ENCODE measurements at regions not wholly inside any gene's neighbourhood (a gene's known extent, or its start where the extent isn't known, plus 50 kb on each side); places are given as distances from the start of the nearest gene placed in this dataset.
"Not testable (repeated sequence)": the region's sequence is repeated elsewhere in the genome, so short reads cannot be mapped to it uniquely, and the experiment has no call there.

DNA sequence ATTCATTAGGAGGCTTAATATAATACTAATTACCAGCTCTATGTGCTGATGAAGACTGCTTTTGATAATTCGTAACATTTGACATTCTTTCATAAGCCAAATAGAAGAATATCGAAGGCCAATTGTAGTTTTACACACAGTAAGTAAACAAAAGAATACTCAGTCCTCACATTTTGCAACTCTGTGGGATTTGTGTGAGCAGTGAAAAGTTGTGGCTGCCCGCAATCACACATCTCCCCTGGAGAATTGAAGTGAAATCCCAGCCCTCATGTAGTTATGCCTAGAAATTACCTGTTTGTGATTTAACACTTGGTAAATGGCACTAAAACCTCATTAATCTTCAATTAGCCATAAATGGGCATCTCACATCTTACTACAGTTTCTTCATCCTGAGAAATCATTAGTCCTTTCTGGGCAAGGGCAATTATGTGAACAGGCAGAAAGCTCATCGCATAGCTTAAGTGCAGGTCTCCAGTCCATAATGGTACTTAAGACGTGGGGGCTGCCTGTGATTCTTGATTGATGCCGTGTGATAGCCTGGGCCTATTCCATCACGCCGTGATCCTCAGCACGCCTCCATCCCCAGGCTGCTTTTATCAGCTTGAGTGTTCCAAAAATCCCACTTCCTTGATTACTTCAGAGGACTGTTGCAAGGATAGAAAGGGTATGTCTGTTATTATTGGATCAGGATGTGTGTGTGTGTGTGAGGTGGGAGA, 97.9 kb upstream of the METTL14 start:
- DNase-seq (ENCODE audit: low read depth) = no peak
- TF ChIP-seq, protein P1, sequence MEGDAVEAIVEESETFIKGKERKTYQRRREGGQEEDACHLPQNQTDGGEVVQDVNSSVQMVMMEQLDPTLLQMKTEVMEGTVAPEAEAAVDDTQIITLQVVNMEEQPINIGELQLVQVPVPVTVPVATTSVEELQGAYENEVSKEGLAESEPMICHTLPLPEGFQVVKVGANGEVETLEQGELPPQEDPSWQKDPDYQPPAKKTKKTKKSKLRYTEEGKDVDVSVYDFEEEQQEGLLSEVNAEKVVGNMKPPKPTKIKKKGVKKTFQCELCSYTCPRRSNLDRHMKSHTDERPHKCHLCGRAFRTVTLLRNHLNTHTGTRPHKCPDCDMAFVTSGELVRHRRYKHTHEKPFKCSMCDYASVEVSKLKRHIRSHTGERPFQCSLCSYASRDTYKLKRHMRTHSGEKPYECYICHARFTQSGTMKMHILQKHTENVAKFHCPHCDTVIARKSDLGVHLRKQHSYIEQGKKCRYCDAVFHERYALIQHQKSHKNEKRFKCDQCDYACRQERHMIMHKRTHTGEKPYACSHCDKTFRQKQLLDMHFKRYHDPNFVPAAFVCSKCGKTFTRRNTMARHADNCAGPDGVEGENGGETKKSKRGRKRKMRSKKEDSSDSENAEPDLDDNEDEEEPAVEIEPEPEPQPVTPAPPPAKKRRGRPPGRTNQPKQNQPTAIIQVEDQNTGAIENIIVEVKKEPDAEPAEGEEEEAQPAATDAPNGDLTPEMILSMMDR (IDR thresholded peaks at IDR 0.05; ENCODE audit: low read depth, low read length, missing control alignments) = no peak
- H3K4me3 ChIP-seq (ENCODE audit: low read depth, low read length) = no peak overlapping the region

DNA sequence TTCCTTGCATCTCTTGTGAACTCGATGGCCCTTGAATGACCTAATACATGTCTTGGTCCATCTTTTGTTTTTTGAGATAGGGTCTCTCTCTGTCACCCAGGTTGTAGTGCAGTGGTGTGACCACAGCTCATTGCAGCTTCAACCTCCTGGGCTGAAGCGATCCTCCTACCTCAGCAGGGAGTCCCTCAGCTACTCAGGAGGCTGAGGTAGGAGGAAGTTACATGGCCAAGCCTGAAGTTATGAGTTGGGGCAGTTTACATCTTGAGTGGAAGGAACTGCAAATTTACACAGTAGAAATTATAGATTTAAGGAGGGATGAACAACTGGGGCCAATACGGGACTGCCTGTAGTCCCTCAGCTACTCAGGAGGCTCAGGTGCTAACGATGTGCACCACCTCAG, 97.2 kb upstream of the METTL14 start:
- no peak overlapping the region for H3K4me3 ChIP-seq (ENCODE audit: low read depth, low read length)
- no peak for DNase-seq (ENCODE audit: low read depth)
- TF ChIP-seq, protein P1 (IDR thresholded peaks at IDR 0.05; ENCODE audit: low read depth, low read length, missing control alignments) = no peak

DNA sequence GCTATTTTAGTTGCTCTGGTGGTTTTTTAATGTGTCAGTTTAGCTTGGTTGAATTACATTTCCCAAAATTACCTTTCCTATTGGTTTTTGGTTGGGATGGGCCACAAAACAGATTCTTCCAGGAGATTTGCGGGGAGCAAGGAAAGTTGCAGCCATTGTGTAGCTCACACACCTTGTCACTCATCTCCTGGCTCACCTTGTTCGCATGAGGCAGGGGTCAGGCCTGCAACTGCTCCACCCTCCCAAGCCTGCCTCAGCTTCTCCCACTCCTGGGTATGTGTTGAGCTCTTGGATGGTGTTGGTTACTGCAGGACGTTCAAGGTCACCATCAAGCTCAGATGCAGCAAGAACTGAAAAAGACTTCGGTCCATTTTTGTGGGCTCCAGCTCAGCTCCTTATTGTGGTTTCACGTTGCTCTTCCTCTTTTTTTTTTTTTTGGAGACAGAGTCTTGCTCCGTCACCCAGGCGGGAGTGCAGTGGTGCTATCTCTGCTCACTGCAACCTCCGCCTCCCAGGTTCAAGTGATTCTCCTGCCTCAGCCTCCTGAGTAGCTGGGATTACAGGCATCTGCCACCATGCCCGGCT, 95.6 kb upstream of the METTL14 start:
- no peak overlapping the region for H3K4me3 ChIP-seq (ENCODE audit: low read depth, low read length)
- DNase-seq (ENCODE audit: low read depth) = no peak
- TF ChIP-seq, protein P1 (IDR thresholded peaks at IDR 0.05; ENCODE audit: low read depth, low read length, missing control alignments) = no peak

DNA sequence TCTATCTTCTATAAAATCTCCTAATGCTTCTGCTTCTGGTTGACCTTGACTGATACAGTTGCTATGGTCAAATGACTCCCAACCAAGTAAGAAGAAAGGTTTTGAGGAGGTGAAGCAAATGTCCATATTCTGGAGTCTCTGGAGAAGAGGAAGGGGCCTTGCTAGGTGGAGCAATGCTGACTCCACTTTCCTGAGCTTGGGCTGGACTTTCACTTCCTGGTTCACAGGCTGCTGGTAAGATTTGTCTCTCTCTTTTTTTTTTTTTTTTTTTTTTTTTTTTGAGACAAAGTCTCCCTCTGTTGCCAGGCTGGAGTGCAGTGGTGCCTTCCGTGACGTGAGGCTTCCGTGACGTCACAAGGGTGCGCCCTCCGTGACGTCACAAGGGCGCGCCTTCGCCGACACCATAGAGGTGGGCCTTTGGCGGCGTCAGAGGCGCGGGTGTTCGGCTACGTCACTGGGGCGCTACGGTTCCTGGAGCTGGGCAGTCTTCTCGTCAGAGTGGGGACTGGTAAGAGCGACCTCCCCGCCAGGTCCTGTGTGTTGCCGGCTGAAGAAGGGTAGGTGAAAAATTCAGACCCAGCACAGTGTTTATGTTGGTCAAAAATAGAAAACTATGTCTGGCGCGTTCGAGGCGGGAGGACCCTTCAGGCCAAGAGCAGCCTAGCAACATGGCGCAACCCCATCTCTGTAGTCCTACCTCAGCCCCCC, 93.7 kb upstream of the METTL14 start:
- peak overlapping the region; percentile 60 for H3K4me3 ChIP-seq (ENCODE audit: low read depth, low read length)
- DNase-seq (ENCODE audit: low read depth) = peak; percentile 86

DNA sequence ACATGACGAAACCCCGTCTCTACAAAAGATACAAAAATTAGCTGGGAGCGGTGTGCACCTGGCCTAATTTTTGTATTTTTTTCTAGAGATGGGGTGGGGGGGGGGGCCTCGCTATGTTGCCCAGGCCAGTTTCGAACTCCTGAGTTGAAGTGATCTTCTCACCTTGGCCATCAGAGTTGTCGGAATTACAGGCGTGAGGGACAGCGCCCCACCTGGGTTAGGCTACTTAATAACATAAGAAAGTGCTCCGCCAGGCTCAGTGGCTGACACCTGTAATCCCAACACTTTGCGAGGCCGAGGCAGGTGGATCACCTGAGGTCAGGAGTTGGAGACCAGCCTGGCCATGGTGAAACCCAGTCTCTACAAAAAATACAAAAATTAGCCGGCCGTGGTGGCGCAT, 92.9 kb upstream of the METTL14 start:
- peak overlapping the region; percentile 60 for H3K4me3 ChIP-seq (ENCODE audit: low read depth, low read length)
- DNase-seq (ENCODE audit: low read depth) = not testable (repeated sequence)

DNA sequence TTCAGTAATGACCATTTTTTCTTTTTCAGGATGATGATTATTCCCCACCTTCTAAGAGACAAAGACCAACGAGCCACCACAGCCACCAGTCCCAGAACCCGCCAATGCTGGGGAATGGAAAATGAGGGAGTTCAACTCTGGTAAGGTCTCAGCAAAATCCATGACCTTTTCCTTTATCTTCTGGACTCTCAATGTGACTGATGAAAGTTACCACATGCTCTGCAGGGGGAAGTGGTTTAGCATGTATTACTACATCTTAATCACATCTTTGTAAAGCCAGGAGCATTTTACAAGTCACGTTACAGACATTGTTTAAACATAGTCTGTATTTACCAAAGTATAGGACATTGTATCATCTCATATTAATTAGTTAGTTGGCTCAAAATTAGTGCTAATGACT, 89.3 kb upstream of the METTL14 start:
- not testable (repeated sequence) for DNase-seq (ENCODE audit: low read depth); H3K4me3 ChIP-seq (ENCODE audit: low read depth, low read length)

DNA sequence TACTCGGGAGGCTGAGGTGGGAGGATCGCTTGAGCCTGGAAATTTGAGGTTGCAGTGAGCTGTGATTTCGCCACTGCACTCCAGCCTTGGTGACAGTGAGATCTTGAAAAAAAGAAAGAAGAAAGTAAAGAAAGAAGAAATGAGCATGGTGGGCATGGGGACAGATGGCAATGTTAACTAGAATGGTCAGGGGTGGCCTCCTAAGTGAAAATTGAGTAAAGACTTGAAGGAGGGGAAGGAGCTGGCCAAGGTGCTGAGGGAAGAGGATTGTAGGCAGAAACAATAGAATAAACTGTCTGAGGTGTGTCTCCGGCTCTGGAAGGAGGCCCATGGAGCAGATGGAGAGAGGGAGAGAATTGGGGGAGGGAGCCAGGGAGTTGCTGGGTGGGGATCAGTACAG, 60.1 kb upstream of the METTL14 start:
- DNase-seq (ENCODE audit: low read depth); H3K4me3 ChIP-seq (ENCODE audit: low read depth, low read length): not testable (repeated sequence)

DNA sequence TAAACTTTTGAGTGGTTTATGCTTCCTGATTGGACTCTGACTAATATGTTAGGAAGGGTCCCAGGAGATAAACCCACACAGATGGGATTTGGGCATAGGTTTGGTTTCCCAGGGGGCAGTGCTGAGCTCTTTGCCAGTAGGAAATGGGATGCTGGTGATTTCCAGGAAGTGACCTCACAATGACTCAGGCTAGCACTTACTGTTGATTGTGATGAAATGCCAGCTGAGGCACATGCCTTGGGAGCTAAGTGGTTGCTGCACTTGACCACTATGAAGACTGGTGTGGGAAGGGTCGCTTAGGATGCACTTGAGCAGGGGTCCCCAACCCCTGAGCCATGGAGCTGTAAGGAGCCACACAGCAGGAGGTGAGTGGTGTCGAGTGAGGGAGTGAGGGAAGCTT, 55.5 kb upstream of the METTL14 start:
- H3K4me3 ChIP-seq (ENCODE audit: low read depth, low read length); DNase-seq (ENCODE audit: low read depth): not testable (repeated sequence)

DNA sequence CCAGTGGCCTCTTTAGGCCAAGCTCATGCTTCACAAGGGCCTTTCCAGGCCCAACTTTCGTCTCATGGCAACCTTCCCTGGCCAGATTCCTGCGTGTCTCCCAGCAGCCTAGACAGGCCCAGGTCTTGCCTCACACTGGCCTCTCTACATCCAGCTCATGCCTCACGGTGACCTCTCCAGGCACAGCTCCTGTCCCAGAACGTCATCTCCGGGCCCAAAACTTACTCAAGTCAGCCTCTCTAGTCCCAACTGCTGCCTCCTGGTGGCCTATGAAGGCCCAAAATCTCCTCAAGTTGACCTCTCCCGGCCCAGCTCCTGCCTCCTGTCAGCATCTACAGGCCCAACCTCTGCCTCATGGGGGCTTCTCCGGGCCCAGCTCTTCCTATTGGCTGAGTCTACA, 54.3 kb upstream of the METTL14 start:
- DNase-seq (ENCODE audit: low read depth); H3K4me3 ChIP-seq (ENCODE audit: low read depth, low read length): not testable (repeated sequence)

DNA sequence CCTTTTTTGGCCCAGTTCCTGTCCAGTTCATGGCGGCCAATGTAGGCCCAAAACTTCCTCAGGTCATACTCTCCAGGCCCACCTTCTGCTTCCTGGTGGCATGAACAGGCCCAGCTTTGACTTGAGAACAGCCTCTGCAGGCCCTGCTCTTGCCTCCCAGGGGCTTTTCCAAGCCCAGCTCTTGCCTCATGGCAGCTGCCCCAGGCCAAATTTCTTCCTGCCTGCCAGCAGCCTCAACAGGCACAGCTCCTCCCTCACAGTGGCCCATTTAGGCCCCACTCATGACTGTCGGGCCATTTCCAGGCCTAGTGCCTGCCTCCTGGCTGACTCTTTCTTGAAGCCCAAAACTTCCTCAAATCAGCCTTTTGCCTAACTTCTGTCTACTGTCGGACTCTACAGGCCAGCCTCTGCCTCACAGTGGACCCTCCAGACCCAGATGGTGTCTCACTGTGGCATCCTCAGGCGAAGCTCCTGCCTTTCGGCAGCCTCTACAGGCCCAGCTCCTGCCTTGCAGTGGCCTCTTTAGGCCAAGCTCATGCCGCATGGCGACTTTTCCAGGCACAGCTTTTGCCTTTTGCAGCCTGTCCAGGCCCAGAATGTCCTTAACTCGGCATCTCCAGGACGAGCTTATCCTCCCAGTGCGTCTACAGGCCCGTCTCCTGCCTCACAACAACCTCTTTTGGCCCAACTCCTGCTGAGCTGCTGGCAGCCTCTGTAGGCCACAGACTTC, 53.7 kb upstream of the METTL14 start:
- not testable (repeated sequence) for H3K4me3 ChIP-seq (ENCODE audit: low read depth, low read length); DNase-seq (ENCODE audit: low read depth)

DNA sequence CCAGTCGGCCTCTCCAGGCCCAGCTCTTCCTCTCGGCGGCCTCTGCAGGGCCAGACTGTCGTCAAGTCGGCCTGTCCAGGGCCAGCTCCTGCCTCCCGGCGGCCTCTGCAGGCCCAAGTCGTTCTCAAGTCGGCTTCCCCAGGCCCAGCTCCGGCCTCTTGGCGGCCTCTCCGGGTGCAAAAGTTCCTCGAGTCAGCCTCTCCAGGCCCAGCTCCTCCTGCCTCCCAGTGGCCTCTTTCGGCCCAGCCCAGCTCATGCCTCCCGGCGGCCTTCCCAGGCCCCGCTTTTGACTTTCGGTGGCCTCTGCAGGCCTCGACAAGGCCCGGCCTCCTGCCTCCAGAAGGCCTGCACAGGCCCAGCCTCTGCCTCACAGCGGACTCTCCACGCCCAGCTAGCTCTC, 51.7 kb upstream of the METTL14 start:
- H3K4me3 ChIP-seq (ENCODE audit: low read depth, low read length); DNase-seq (ENCODE audit: low read depth): not testable (repeated sequence)

DNA sequence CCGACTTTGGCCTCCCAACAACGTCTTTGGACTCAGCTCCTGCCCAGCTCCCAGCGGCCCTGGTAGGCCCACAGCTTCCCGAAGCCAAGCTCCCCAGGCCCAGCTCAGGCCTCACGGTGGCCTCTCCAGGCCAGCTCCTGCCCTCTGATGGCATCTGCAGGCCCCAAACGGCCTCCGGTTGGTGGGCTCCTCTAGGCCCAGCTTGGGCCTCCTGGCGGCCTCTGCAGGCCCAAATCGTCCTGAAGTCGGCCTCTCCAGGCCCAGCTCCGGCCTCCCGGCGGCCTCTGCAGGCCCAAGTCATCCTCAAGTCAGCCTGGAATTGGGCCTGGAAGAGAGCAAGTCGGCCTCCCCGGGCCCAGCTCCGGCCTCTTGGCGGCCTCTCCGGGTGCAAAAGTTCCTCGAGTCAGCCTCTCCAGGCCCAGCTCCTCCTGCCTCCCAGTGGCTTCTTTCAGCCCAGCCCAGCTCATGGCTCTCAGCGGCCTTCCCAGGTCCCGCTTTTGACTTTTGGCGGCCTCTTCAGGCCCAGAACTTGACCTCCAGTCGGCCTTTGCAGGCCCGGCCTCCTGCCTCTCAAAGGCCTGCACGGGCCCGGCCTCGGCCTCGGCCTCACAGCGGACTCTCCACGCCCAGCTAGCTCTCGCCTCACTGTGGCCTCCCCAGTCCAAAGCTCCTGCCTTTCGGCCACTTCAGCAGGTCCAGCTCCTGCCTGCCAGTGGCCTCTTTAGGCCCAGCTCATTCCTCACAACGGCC, 50.9 kb upstream of the METTL14 start:
- not testable (repeated sequence) for H3K4me3 ChIP-seq (ENCODE audit: low read depth, low read length); DNase-seq (ENCODE audit: low read depth)

All from GM12864 (cell line).